GM19468 (cell line): ENCODE measurements at regions not wholly inside any gene's neighbourhood (a gene's known extent, or its start where the extent isn't known, plus 50 kb on each side); places are given as distances from the start of the nearest gene placed in this dataset.
"Not testable (repeated sequence)": the region's sequence is repeated elsewhere in the genome, so short reads cannot be mapped to it uniquely, and the experiment has no call there.

Experiments used
- ATAC-seq: cut with Tn5 transposase; IDR thresholded peaks from one replicate; pipeline ENCODE4 v1.9.1; 2021; ENCODE audit warnings: mild to moderate bottlenecking, moderate library complexity, moderate number of reproducible peaks; ENCODE audit not compliant: unreplicated experiment; ENCODE audit errors: extremely low read depth

- ATAC-seq, result no peak
Measured at GRCh38 chr5:100641833-100642232, 106.7 kb downstream of the FAM174A start.

- no peak for ATAC-seq
Measured at GRCh38 chr5:100643473-100643872, 108.3 kb downstream of the FAM174A start.

GRCh38 chr5:100644185-100644584, 109.0 kb downstream of the FAM174A start:
- no peak for ATAC-seq

- no peak for ATAC-seq
Measured at GRCh38 chr5:100644776-100645175, 109.6 kb downstream of the FAM174A start.

- ATAC-seq, result no peak
Measured at GRCh38 chr5:100646011-100646410, 110.8 kb downstream of the FAM174A start.

GRCh38 chr5:100646691-100647090, 111.5 kb downstream of the FAM174A start:
- no peak for ATAC-seq

GRCh38 chr5:100647461-100648230, 112.5 kb downstream of the FAM174A start:
- ATAC-seq, result peak; percentile 49

- no peak for ATAC-seq
Measured at GRCh38 chr5:100654895-100655294, 119.7 kb downstream of the FAM174A start.

- not testable (repeated sequence) for ATAC-seq
Measured at GRCh38 chr5:100656771-100657170, 121.6 kb downstream of the FAM174A start.

- no peak for ATAC-seq
Measured at GRCh38 chr5:100659080-100659795, 124.1 kb downstream of the FAM174A start.

GRCh38 chr5:100664140-100664539, 129.0 kb downstream of the FAM174A start:
- ATAC-seq, result no peak

GRCh38 chr5:100667161-100667630, 132.0 kb downstream of the FAM174A start:
- ATAC-seq, result no peak

- ATAC-seq, result no peak
Measured at GRCh38 chr5:100668511-100668910, 133.3 kb downstream of the FAM174A start.

- ATAC-seq, result no peak
Measured at GRCh38 chr5:100676817-100677631, 141.8 kb downstream of the FAM174A start.

GRCh38 chr5:100682625-100683024, 147.5 kb downstream of the FAM174A start:
- ATAC-seq, result no peak

GRCh38 chr5:100683881-100684280, 148.7 kb downstream of the FAM174A start:
- ATAC-seq, result no peak

- not testable (repeated sequence) for ATAC-seq
Measured at GRCh38 chr5:100685122-100685521, 149.9 kb downstream of the FAM174A start.

- ATAC-seq, result not testable (repeated sequence)
Measured at GRCh38 chr5:100688834-100689233, 153.7 kb downstream of the FAM174A start.

- no peak for ATAC-seq
Measured at GRCh38 chr5:100690036-100690560, 154.9 kb downstream of the FAM174A start.

- no peak for ATAC-seq
Measured at GRCh38 chr5:100691085-100691484, 155.9 kb downstream of the FAM174A start.
